ENCODE measurements at regions not wholly inside any gene's neighbourhood (a gene's known extent, or its start where the extent isn't known, plus 50 kb on each side); places are given as distances from the start of the nearest gene placed in this dataset.

DNA sequence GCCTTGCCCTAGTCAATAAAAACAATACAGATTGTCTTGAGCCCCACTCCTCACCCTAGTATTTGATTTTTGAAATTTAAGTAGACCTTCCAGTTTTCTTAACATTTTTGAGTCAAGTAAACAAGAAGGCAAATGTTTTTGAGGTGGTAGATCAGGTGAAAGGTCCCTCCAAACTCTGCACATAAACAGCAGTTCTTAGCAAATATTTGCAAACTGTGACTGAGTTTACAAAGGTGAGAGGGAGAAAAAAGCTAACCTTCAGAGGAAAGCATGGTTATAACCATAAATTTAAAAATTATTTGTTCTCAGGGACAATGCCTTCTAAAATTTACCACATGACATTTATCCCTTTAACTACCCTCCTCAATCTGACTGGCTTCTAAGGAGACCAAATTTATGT, 84.6 kb upstream of the PCDH17 start:
- H3K9me1 ChIP-seq (ENCODE audit: control insufficient read depth, insufficient read depth, low read length) = no peaks in the 10 kb centered on the region
- H3K9ac ChIP-seq (ENCODE audit: insufficient read depth in 1 of 2, low read depth in 2 of 2, low read length in 2 of 2) = no peak overlapping the region
- H3K36me3 ChIP-seq (ENCODE audit: control insufficient read depth, insufficient read depth, low read length) = no peaks in the 10 kb centered on the region
- ATAC-seq (no peak), DNase-seq (ENCODE audit: extremely low read depth in 1 of 4, low spot score in 3 of 4) (no peak), FAIRE-seq (no peak)
- in situ Hi-C loops (cut with MboI) = no loop called here
- CTCF ChIA-PET (ENCODE audit: low intra/inter-chr PET ratio) = no interaction called here
- intact Hi-C loops (cut with micrococcal nuclease) = no loop called here
- no peaks in the 10 kb centered on the region for H3K27me3 ChIP-seq (ENCODE audit: control insufficient read depth in 2 of 2, insufficient read depth in 2 of 2, low read length in 2 of 2)
- H3K27ac ChIP-seq (ENCODE audit: extremely low read depth, low read depth, low read length) = no peak overlapping the region
- BruUV-seq (replicated peaks) = no TSS peak
- no peak overlapping the region for H3K4me2 ChIP-seq (ENCODE audit: insufficient read depth, low read length)
- no peaks in the 10 kb centered on the region for H3K9me3 ChIP-seq (replicated peaks; ENCODE audit: control insufficient read depth, insufficient read depth, low read depth, low read length)
- no peaks in the 10 kb centered on the region for H4K20me1 ChIP-seq (replicated peaks; ENCODE audit: control insufficient read depth, insufficient read depth, low read length)
- no peaks in the 10 kb centered on the region for H3K4me1 ChIP-seq (replicated peaks in 1 of 2; ENCODE audit: control insufficient read depth in 2 of 2, insufficient read depth in 2 of 2, low read length in 2 of 2)
- H3K4me3 ChIP-seq = no peak overlapping the region
- no peak overlapping the region for H2AFZ ChIP-seq (ENCODE audit: low read depth, low read length)
- H3K79me2 ChIP-seq (ENCODE audit: control insufficient read depth, insufficient read depth, low read length) = no peaks in the 10 kb centered on the region
- POLR2A ChIA-PET = no interaction called here
- TF ChIP-seq SREBF2 (CRISPR knock-in tag; IDR thresholded peaks at IDR 0.05) (no peak), ARID2 (IDR thresholded peaks at IDR 0.05) (no peak), TRIM28 (IDR thresholded peaks at IDR 0.05) (no peak), POLR2A (conservative IDR thresholded peaks at IDR 0.05) (no peak), SMARCA4 (IDR thresholded peaks at IDR 0.05) (no peak), NELFE (IDR thresholded peaks at IDR 0.05; ENCODE audit: insufficient read depth, insufficient read length) (no peak), HCFC1 (IDR thresholded peaks at IDR 0.05; ENCODE audit: low read depth, low read length) (no peak), BCL6 (CRISPR knock-in tag; IDR thresholded peaks at IDR 0.05) (no peak), ZNF140 (CRISPR knock-in tag; IDR thresholded peaks at IDR 0.05) (no peak), MAZ (CRISPR knock-in tag; conservative IDR thresholded peaks at IDR 0.05 in 1 of 2, IDR thresholded peaks at IDR 0.05 in 1 of 2) (no peak), HDAC3 (IDR thresholded peaks at IDR 0.05; ENCODE audit: borderline replicate concordance, partially characterized antibody) (no peak)
- TF ChIP-seq, protein P1, sequence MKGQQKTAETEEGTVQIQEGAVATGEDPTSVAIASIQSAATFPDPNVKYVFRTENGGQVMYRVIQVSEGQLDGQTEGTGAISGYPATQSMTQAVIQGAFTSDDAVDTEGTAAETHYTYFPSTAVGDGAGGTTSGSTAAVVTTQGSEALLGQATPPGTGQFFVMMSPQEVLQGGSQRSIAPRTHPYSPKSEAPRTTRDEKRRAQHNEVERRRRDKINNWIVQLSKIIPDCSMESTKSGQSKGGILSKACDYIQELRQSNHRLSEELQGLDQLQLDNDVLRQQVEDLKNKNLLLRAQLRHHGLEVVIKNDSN (CRISPR knock-in tag; IDR thresholded peaks at IDR 0.05) = no peak
- TF ChIP-seq, protein P2, sequence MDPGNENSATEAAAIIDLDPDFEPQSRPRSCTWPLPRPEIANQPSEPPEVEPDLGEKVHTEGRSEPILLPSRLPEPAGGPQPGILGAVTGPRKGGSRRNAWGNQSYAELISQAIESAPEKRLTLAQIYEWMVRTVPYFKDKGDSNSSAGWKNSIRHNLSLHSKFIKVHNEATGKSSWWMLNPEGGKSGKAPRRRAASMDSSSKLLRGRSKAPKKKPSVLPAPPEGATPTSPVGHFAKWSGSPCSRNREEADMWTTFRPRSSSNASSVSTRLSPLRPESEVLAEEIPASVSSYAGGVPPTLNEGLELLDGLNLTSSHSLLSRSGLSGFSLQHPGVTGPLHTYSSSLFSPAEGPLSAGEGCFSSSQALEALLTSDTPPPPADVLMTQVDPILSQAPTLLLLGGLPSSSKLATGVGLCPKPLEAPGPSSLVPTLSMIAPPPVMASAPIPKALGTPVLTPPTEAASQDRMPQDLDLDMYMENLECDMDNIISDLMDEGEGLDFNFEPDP (CRISPR knock-in tag; IDR thresholded peaks at IDR 0.05) = no peak
- TF ChIP-seq, protein P3, sequence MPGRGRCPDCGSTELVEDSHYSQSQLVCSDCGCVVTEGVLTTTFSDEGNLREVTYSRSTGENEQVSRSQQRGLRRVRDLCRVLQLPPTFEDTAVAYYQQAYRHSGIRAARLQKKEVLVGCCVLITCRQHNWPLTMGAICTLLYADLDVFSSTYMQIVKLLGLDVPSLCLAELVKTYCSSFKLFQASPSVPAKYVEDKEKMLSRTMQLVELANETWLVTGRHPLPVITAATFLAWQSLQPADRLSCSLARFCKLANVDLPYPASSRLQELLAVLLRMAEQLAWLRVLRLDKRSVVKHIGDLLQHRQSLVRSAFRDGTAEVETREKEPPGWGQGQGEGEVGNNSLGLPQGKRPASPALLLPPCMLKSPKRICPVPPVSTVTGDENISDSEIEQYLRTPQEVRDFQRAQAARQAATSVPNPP (IDR thresholded peaks at IDR 0.05; ENCODE audit: borderline replicate concordance, insufficient read depth, insufficient read length) = no peak
- TF ChIP-seq, protein P4, sequence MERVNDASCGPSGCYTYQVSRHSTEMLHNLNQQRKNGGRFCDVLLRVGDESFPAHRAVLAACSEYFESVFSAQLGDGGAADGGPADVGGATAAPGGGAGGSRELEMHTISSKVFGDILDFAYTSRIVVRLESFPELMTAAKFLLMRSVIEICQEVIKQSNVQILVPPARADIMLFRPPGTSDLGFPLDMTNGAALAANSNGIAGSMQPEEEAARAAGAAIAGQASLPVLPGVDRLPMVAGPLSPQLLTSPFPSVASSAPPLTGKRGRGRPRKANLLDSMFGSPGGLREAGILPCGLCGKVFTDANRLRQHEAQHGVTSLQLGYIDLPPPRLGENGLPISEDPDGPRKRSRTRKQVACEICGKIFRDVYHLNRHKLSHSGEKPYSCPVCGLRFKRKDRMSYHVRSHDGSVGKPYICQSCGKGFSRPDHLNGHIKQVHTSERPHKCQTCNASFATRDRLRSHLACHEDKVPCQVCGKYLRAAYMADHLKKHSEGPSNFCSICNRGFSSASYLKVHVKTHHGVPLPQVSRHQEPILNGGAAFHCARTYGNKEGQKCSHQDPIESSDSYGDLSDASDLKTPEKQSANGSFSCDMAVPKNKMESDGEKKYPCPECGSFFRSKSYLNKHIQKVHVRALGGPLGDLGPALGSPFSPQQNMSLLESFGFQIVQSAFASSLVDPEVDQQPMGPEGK (CRISPR knock-in tag; IDR thresholded peaks at IDR 0.05; ENCODE audit: borderline replicate concordance) = no peak

Data from K562 (cell line).